ENCODE measurements at regions not wholly inside any gene's neighbourhood (a gene's known extent, or its start where the extent isn't known, plus 50 kb on each side); places are given as distances from the start of the nearest gene placed in this dataset.

DNA sequence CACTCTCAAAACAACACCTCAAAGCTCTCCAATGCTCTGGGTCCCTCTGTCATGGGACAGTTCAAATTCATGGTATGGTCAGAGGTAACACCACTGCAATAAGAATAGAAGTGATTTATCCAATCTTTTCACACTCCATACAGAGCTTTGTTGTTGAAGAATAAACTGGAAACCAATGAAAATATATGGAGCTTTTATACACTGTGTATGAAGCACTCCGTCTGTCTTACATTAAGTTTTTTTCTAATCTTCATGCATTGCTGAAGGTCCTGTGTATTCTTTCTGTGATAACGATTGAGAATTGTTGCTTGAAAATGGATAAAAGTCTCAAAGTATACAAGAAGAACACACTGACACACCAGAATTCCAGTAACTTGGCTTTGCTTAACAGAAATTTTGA, 603.7 kb upstream of the LUZP2 start:
- TF ChIP-seq, protein P1, sequence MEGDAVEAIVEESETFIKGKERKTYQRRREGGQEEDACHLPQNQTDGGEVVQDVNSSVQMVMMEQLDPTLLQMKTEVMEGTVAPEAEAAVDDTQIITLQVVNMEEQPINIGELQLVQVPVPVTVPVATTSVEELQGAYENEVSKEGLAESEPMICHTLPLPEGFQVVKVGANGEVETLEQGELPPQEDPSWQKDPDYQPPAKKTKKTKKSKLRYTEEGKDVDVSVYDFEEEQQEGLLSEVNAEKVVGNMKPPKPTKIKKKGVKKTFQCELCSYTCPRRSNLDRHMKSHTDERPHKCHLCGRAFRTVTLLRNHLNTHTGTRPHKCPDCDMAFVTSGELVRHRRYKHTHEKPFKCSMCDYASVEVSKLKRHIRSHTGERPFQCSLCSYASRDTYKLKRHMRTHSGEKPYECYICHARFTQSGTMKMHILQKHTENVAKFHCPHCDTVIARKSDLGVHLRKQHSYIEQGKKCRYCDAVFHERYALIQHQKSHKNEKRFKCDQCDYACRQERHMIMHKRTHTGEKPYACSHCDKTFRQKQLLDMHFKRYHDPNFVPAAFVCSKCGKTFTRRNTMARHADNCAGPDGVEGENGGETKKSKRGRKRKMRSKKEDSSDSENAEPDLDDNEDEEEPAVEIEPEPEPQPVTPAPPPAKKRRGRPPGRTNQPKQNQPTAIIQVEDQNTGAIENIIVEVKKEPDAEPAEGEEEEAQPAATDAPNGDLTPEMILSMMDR (IDR thresholded peaks at IDR 0.05), result no peak
- no peak for TF ChIP-seq POLR2A (IDR thresholded peaks at IDR 0.05)
